Endometrium (tissue), 2 donors: ENCODE measurements at regions not wholly inside any gene's neighbourhood (a gene's known extent, or its start where the extent isn't known, plus 50 kb on each side); places are given as distances from the start of the nearest gene placed in this dataset.
"Not testable (repeated sequence)": the region's sequence is repeated elsewhere in the genome, so short reads cannot be mapped to it uniquely, and the experiment has no call there.

Experiments used
- FAIRE-seq: peaks from 2 replicates; lab custom pipeline; 2012; peaks lifted over from hg19 to GRCh38; lab: Jason Lieb, UNC
- donor health status: control.
- donor health status: control.

DNA sequence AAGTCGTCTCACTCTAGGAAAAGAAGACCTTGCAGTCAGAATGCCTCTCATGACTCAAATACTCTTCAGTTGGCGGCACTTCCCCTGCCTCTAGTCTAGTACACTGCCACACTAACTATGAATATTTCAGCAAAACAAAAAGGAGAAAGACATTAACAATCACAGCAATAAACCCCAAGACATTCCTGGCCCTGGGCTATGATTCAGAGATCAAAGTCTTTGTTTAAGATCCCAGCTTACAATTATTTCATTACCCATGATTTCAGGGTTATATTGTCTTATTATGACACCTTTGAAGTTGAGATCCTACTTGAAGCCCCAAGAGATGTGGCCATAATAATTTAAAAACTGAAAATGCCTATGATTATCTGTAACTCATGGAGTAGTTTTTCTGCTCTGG is 597.5 kb downstream of the REEP3 start:
- FAIRE-seq: no peak

DNA sequence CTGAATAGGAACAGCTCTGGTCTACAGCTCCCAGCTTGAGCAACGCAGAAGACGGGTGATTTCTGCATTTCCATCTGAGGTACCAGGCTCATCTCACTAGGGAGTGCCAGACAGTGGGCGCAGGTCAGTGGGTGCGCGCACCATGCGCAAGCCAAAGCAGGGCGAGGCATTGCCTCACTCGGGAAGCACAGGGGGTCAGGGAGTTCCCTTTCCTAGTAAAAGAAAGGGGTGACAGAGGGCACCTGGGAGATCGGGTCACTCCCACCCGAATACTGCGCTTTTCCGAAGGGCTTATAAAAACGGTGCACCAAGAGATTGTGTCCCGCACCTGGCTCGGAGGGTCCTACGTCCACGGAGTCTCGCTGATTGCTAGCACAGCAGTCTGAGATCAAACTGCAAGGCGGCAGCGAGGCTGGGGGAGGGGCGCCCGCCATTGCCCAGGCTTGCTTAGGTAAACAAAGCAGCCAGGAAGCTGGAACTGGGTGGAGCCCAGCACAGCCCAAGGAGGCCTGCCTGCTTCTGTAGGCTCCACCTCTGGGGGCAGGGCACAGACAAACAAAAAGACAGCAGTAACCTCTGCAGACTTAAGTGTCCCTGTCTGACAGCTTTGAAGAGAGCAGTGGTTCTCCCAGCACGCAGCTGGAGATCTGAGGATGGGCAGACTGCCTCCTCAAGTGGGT is 599.2 kb downstream of the REEP3 start:
- FAIRE-seq: not testable (repeated sequence)

DNA sequence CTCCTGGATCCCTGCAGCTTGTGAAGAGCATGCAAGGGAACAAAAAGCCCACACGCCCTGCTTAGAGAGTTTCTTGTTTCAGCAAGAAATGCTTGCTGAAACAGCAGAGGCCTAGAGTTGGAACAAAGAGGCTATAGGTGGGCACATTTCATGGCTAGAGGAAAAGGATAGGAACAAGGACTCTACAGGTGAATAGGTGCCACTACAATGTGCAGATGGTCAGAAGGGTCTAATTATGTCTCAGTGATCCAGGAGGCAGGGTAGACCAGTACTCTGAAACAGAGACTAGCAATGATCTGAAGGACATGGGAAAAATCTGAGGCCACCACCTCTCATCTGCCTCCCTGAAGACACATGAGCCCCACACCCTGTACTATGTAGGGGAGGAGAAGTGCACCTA is 609.0 kb downstream of the REEP3 start:
- FAIRE-seq: no peak

DNA sequence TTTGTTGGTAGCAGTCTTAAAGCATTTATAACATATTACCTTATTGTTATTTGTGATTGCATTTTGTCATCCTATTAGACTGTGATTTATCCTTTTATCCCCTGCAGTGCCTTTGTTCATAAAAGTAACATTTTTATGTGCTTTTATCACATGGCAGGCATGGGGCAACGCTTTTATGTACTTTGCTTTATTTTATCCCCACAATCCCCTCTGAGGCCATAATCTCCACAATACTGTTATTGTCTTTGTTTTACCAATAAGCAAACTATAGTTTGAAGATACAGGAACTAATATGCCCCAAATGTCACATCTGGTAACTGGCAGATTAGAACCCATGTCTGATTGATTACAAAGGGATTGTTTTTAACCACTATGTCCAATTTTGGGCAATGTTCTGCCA is 613.5 kb downstream of the REEP3 start:
- FAIRE-seq: no peak

DNA sequence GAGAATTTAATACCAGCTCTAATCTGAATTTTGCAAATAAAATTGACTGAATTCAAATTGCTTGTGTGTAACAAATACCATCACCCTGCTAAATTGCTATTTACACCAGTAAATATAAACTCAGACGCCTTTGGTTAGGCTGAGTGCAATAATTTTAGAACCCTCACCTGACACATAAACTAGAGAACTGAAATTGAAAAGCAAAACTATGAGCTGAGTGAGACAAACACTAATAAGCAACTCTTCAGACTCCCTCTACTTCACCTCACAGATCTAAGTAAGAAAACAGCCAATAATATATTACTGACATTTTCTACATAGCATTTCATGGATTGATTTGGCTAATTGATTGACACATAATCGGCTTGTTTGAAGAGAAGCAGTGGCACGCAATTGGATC is 621.2 kb downstream of the REEP3 start:
- FAIRE-seq: no peak

DNA sequence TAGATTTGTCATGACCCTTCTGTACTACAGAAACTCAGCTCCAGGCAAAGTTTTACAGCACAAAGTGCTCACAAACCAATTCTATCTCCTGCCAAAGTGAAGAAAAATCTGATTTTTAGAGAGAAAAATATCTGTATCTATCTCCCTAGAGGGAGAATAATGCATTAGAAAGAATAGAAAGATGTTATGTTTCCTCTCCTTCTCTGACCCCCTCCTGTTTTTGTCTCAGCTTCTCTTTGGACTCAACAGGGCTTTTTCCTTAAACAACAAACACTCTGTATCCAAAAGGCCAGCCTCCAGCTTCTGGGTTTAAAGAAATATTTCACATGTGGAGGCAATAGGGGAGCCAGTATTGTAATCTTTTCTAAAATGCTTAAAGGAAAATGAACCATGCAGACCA is 627.4 kb downstream of the REEP3 start:
- FAIRE-seq: no peak

DNA sequence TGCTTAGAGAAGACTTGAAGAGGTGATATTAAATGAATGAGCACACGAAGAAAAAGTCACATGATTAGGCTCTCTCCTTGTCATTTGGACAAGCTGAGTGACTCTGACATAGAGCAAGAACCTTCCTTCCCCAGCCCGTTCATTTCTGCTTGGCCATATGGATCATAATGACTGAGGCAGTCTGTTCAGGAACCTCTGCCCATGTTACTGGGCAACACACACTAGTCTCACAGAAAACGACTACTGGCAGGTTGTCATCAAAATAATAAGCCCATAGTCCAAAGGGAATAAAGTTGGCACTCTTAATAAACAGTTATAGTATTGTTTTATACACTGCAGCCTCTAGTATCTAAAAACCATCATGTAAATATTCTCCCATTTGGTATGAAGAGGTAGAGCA is 635.0 kb downstream of the REEP3 start:
- FAIRE-seq: no peak

DNA sequence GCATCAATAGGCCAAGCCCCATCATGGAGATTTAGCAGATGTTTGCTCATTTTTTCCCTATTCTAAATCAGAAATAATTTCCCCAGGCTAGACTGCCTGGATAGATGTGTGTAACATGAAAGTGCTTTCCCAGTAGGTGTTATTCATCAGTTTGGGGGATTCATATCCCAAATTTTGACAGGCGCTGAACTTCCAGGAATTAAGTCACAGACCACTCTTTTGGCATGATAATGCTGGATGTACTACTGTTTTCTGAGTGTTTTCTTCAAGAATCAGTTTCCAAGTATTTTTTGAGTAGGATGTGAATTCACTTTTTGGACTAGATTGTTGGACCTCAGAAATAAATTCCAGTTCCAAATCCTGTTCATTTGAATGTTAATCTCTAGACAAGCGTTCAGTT is 637.4 kb downstream of the REEP3 start:
- FAIRE-seq: no peak

DNA sequence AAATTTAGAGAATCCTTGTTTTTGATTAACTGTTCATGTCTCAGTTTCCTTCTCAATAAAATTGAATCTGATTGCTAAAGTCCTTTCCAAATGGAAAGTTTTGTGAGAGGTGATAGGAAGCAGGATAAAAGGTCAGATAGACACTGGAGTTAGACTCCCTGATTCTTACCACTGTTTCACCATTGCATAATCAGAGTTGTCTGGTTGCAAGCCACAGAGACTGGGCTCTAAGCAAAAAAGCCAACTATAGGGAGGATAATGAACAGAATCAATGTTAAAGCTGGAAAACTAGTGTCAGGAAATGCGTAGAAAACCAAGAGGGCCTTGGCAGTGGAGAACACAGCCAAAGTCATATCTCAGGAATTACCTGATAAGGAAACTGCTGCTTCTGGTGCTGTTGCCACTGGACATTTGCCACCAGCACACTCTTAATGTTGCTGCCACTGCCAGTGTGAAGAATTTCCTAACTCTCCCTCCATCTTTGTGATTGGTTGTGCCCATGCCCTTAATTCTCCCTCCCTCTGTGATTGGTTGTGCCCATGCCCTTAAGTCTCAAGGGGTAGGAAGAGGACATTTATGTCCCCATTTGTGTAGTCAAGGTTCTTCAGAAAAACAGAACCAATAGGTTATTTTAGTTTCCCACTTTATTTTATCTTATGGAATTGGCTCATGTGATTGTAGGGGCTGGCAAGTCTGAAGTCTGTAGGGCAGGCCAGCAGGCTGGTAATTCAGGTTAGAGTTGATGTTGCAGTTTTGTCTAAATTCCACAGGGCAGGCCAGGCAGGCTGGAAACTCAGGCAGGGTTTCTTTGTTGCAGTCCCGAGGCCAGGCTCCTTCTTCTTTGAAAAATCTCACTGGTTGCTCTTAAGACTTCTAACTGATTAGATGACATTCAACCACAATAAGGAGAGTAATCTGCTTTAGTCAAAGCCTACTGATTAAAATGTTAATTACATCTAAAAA is 639.0 kb downstream of the REEP3 start:
- FAIRE-seq: no peak

DNA sequence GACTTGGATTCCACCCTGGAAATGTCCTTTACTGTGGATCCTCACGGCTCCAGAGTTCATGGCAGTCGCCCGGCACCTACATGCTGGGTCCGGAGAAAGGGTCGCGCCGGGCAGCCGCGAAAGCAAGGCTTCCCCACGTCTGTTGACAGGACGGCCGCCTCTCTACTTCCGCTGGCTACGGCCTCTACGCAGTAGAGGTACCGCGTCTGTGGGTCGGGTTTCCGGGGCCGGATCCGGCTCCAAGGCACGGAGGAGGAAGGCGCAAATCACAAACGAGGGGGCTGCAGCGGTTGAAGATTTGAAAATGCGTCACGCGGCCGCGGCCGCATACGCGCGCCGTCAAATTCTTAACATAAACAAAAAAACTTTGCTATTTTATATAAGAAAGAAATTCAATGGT is 649.6 kb downstream of the REEP3 start:
- no peak for FAIRE-seq

DNA sequence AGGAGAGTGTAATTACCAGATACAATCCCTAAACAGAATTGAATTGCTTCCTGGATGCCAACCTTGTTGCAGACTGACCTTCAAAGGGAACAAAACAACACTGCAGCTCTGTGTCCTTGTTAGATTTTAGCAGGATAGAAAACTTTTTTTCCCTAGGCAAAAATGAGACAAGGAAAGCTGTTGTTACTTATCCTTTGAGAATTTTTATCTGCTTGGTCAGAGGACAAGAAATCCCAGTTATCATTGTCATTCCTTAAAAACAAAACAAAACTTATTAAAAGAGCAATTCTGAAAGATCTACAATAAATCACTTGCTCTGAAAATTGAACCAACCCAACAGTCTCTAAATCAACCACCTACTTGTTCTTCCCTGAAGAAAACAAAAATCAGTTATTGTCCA is 652.6 kb downstream of the REEP3 start:
- no peak for FAIRE-seq

DNA sequence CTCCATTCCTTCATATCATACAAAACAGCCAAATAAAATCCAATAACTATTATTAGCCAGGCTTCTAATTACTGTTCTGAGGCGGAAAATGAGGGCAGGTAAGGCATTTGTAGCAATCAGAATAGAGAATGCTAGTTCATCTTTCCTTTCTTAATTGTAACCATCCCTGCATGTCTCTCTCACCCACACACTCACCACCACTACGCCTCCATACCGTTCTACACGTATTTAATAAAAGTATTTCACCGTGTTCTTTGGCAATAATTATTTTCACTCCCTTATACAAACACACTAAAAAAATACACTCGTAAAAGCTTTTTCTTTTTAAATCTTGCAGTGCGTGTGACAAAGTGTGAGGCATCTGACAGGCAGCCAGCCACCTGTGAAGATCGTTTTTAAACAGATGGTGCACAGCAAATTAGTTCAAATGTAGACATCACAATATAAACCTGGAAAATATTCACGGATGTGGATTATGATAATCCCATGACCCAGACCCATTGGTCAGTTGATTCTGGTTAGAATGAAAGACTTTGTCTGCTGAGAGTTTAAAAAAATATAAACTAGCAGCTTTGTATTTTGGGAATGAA is 653.6 kb downstream of the REEP3 start:
- FAIRE-seq: no peak

DNA sequence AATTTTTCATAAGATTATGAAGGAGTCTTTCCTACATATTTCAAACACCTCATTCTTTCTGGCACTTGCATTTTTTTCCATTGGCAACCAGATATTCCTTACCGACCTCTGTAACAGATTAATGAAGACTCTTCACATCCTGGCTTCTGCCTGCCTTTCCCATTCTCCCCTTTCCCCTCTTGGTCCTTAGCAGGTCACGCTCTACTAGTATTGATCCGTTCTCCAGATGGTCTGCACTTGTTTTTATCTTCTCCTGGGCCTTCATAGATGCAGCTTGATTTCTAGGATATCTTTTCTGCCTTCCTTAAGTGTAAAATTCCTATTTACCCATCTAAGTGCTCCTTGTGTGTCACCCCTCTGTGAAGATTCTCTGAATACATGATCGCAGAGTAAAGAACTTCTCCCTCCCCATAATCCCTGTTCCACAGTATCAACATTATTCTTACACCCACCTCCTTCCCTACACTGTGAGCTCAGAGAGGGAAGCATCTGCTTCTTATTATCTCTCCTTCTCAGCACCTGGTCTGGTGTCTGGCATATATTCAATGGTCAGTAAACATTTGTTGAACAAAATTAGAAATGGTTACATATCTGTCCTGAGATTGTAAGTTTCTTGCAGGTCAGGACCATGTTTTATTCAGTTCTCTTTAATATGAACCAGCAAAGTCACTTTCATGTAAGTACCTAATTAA is 654.2 kb downstream of the REEP3 start:
- no peak for FAIRE-seq

DNA sequence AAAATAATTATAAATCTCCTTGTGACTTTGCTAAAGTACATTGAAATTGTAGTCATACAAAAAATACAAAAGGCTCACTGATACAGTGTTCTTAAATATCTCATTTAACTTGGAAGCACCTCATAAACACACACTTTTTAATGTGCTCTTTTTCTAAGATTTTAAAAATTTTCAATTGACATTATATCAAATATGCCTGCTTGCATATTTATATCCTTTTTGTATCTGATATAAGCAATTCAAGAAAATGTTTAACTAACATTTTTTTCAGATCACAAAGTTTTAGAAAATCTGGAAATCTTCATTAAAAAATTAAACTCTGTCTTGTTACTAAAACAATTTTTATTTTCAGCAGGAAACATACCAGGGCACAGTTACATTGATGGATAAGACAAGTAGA is 661.5 kb downstream of the REEP3 start:
- no peak for FAIRE-seq

DNA sequence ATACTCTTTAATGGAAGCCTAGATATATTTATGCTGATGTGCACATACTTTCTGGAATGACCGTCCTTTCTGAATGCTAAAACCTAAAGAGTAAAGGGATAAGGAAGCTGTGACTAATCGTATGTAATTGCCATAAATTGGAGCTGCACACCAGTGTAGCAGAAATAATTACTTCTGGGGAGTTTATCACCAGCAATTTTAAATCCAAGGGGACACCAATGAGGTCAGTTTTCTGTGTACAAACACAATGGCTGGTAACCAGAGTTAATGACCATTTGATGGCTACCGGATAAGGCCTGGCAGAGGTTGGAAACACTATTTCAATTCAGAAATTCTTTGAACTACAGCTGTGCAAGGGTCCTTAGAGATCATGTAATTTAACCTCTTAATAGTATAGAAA is 670.1 kb downstream of the REEP3 start:
- FAIRE-seq: no peak

DNA sequence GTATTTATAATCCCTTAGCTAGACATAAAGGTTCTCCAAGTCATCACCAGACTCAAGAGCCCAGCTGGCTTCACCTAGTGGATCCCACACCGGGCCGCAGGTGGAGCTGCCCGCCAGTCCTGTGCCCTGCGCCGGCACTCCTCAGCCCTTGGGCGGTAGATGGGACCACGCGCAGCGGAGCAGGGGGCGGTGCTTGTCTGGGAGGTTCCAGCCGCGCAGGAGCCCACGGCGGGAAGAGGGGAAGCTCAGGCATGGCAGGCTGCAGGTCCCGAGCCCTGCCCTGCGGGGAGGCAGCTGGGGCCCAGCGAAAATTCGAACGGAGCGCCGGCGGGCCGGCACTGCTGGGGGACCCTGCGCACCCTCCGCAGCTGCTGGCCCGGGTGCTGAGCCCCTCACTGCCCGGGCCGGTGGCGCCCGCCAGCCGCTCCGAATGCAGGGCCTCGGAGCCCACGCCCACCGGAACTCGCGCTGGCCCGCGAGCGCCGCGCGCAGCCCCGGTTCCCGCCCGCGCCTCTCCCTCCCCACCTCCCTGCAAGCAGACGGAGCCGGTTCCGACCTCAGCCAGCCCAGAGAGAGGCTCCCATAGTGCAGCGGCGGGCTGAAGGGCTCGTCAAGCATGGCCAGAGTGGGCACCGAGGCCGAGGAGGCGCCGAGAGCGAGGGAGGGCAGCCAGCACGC is 675.6 kb downstream of the REEP3 start:
- FAIRE-seq: no peak

DNA sequence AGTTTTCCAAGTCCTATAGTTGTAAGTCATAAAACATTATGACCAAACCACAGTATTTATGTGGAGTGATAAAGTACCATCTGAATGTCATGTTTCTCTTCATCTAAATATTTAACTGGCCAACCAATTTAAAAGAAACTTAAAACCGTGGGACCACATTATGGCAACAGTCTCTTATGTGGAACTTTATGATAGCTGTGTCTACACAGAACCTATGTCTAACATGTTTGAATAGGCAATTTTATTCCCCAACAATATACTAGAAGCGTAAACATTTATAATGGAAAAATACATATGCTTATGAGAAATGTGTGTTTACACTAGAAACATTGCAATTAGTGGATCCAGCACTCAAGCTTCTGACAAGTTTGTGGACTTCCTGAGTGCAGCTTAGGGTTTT is 680.7 kb downstream of the REEP3 start:
- no peak for FAIRE-seq

DNA sequence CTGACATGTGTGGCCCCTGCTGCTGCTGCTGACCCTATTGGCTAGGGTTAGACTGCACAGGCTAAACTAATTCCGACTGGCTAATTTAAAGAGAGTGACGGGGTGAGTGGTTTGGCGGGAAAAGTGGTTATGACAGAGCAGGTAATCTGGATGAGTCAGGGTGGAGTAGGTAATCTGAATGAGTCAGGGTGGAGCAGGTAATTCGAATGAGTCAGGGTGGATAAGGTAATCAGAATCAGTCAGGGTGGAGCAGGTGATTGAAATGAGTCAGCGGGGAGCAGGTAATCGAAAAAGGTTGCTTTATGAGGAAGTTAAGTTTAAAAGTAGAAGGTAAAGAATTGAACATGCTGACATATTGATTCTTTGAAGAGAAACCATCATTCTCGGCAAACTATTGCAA is 683.3 kb downstream of the REEP3 start:
- FAIRE-seq: not testable (repeated sequence)

DNA sequence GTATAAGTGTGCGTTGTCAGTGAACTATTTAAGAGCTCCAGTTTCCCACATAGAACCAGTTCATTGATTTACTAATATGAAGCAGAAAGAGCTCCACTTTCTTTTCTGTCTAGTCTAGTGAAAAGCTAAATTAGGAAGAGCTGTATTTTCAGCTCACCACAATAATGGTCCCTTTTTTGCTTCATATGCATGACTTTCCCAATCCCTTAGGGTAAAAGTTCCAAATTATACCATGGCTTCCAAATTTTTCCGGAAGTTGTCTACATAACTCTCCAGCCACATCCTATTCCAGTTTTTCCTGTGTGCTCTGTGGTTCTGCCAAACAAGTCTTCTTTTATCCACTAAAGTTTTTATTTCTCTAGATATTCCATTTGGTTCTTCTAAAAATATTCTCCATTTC is 685.2 kb downstream of the REEP3 start:
- FAIRE-seq: no peak

DNA sequence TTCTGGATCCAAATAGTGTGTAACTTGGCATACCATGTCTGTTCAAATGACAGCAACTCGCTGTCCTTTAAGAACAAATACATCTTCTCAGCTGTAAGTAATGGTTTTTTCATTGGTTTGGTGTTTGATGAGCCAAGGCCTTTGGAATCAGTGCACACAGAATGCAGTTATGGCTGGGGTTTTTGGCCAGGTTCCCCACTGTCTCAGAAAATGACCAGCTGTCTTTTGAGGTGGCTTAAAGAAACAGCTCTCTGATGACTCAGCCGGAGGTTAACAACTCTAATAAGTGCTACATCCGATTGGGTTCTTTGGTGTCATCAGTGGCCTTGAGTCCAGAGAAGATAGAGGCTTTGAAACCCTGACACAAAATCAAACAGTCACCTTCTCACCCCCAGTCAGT is 688.4 kb downstream of the REEP3 start:
- FAIRE-seq: no peak

DNA sequence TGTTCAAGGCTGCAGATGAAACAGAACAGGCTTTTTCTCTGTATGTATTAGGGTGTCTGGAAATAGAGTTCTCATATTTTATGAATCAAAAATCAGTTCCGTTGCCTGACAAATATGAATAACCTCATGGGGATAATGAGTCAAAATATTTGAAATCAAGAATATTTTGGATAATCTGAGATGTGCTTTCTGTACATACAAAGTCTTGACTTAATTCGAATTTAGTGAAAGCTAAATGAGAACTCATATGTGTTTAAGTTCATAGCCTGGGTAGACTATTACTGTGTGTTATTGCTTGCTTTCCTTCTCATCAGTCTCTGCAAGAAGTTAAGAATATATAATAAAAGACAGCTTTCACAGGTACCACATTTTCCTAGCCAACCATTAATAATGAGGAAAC is 689.0 kb downstream of the REEP3 start:
- no peak for FAIRE-seq

DNA sequence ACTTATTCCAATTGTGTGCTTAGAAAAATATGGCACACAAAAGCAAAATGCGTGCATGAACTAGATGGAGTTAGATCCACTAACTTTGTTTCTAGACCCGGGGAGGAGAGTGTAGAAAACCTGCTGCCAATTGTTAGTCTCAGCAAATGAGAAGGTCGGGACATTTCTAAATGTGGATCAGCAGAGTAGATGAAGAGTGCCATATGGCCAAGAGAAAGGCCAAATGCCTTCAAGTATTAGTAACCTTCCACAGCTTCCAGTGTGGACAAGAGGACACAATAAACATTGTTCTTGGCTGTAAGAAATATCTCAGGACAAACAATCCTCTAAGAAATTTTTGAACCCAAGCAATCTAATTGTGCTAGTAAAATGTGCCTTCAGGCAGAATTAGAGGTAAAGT is 690.3 kb downstream of the REEP3 start:
- FAIRE-seq: no peak
